ENCODE measurements at regions not wholly inside any gene's neighbourhood (a gene's known extent, or its start where the extent isn't known, plus 50 kb on each side); places are given as distances from the start of the nearest gene placed in this dataset.

DNA sequence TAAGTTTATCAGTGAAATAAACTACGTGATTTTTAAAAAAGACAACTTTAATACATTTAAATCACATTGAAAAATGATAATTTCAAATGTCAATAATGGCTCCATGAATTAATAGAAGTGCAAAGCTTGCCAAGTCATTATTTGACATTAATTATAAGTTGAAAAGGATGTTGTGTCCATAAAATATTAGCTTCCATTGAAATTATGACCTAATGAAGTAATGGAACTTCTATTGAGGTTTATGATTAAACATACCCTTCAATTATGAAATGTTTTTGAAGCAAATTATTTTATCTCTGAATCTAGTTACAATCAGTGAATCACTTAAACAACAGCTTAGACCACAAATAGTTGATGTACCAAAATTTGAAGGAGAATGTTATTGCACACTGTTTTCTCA, 144.2 kb downstream of the SLITRK6 start:
- TF ChIP-seq, protein P1, sequence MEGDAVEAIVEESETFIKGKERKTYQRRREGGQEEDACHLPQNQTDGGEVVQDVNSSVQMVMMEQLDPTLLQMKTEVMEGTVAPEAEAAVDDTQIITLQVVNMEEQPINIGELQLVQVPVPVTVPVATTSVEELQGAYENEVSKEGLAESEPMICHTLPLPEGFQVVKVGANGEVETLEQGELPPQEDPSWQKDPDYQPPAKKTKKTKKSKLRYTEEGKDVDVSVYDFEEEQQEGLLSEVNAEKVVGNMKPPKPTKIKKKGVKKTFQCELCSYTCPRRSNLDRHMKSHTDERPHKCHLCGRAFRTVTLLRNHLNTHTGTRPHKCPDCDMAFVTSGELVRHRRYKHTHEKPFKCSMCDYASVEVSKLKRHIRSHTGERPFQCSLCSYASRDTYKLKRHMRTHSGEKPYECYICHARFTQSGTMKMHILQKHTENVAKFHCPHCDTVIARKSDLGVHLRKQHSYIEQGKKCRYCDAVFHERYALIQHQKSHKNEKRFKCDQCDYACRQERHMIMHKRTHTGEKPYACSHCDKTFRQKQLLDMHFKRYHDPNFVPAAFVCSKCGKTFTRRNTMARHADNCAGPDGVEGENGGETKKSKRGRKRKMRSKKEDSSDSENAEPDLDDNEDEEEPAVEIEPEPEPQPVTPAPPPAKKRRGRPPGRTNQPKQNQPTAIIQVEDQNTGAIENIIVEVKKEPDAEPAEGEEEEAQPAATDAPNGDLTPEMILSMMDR (IDR thresholded peaks at IDR 0.05) = no peak
- TF ChIP-seq EZH2phosphoT487 (IDR thresholded peaks at IDR 0.05) (no peak), EZH2 (IDR thresholded peaks at IDR 0.05) (no peak)
